8988T (cell line): ENCODE measurements at regions not wholly inside any gene's neighbourhood (a gene's known extent, or its start where the extent isn't known, plus 50 kb on each side); places are given as distances from the start of the nearest gene placed in this dataset.
"Not testable (repeated sequence)": the region's sequence is repeated elsewhere in the genome, so short reads cannot be mapped to it uniquely, and the experiment has no call there.

ENCODE experiments used
- DNase-seq: peaks from one replicate; pipeline ENCODE4 v3.0.0; 2011

DNA sequence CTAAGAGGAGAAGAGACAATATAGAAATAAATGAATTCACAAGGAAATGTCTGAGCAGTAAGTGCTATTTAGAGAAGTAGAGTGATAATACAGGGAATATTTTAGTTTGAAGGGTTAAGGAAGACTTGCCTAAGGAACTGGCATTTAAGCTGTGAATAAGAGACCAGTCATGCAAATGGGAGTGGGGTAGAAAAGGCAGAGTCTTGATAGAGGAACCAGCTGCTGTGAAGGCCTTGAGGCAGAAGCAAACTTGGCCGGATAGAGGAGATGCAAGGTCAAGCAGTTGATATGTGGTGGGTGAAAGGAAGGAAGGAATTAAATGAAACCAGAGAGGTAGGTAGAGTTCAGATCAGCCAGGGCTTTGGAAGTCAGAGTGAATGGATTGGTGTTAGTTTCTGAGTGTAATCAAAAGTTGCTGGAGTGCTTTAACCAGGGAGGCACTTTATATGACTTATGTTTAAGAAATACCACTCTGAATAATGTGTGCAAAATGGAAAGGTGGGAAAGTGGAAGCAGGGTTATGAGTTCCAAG, 198.4 kb upstream of the SESN3 start:
- no peak for DNase-seq

DNA sequence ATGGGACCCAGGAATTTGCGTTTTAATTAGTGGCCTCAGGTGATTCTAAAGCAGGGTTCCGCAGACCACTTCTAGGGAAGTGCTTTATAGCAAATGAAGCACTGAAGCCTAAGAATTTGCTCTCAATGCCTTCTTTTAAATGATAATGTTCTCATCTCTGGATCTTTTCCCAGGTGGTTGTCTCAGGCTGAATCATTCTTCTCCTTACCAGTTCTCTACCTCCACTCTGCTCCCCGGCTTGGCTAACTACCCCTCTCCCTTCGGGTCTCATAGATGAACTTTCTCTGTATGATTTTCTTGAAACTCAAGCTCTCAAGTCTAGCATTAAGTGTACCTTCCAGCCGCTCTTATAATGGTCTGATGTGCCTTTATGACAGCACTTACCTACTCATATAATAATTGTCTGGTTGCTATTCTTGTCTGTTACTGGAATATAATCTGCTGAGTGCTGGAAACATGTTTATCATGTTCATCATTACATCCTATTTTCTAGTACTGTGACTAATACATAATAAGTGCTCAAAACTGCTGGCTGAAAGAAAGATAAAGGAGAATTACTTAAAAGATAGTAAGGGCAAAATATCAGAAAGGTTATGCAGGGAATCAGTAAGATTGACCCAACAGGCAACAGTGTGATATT, 195.9 kb upstream of the SESN3 start:
- no peak for DNase-seq

DNA sequence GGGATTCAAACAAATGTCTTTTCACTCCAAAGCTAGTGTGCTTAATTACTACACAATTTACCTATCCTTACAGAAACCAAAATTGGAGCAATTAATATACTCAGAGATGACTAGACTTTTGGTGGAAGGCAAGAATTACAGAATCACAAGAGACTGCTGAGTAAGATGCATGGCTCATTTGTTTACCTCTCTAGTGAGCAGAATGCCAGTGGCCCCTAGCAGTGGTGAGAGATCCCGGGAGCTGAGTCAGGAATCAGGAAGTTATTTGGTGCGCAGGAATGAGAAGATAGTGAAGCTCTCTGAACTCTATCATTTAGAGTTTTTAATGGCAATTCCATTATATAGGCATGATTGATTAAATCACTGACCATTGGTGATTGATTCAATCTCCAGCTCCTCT, 188.9 kb upstream of the SESN3 start:
- no peak for DNase-seq

DNA sequence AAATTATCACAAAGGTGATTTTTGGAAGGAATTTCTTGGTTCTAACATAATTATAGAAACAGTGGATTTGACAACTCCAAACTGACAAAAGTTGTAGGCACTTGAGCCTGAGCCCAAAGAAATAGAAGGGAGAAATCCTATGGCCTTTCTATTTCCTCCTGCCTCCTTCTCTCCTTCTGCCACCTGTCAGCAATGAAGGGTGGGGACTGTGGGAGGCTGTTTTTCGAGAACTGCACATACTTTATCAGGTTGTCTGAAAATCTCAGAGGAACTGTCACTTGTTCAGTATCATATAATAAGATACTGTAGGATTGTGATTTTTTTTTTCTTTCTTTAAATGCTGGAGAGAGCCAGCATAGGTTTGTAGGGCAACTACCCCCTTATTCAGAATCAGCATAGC, 187.9 kb upstream of the SESN3 start:
- DNase-seq = no peak

DNA sequence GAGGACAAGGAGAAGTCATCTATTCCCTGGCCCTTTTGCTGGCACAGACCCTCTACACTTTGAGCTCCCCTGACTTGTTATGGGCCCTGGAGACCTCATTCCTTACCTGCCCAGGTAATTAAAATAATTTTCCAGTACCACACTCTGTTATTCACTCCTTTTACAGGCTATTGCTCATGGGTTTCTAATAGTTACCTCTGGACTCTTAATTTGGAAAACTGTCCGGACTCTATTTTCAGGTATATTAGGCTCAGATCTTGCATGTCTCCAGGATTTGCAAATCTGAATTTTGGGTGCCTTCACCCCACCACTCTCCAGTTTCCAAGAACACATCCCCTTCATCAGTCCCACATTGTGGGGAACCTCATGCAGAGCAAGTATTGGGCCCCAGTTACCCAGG, 186.8 kb upstream of the SESN3 start:
- DNase-seq = no peak

DNA sequence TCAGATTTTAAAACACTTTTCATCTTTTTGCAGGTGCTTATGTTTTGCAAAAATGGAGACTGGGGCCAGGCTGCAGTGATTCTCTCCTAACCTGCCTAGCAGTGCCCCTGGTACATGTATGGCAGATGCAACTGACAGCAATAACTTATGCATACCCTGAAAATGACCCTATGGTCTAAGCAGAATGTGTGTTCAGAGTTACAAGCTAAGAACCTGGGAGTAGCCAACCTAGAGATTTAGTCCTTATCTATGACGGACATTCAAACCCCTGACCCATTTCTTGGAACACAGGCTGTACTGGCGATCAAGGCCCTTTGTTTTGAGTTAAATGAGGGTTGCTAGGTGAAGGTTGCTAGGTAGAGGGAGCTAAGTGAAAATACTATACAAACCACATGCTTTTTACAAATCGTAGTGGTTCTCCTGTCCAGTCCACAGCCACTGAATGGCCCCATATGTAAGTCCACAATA, 184.9 kb upstream of the SESN3 start:
- DNase-seq = no peak

DNA sequence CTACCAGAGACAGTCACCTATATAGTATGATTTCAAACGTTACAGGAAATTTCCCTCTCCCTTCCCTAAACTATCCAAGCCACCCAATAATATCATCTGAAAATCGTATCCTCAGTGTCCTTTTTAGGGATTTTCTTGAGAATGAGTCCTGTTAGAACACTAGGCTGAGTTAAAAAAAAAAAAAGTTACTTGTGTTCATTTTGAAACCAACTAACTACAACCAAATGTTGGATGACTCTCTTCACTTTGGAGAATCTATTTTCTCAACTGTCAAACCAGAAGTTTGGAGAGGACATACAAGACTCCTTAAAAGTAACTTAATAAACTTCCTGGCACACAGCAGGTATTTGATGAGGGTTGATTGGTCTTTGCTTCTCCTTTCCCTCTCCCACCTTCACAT, 183.2 kb upstream of the SESN3 start:
- no peak for DNase-seq

DNA sequence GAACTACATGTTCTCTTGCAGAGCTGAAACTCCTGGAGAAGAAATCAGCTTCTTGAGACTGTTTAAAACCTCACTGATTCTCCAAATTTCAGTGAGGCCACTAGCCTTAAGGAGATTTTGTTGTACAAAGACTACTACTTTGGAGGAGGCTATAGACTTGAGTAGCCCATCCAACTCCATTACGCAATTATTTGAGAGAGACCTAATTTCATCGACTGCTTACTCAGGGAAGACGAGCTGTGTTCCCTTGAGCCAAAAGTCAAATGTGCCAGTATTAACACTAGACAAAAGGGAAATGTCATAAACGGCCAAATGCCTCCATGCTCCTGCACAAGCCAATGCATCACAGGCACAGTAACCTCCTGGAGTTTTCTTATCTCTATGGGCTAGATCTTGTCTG, 182.8 kb upstream of the SESN3 start:
- DNase-seq = no peak

DNA sequence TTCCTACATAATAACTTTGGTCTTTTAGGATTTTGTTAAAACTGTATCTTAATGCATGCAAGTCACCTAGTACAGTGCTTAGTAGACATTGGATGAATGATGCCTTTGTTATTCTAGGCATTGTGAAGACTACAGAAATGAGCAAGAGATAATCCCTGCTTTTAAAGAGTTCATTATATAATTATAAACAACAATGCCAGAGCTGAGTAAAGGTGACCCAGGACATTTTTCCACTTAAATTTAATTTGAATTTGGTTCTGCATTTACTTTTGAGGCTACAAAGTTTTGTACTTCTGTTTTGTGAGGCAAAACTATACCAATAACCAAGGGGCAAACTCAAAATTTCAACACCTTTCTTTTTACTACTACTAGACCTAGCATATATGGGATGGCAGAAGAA, 182.0 kb upstream of the SESN3 start:
- DNase-seq = no peak

DNA sequence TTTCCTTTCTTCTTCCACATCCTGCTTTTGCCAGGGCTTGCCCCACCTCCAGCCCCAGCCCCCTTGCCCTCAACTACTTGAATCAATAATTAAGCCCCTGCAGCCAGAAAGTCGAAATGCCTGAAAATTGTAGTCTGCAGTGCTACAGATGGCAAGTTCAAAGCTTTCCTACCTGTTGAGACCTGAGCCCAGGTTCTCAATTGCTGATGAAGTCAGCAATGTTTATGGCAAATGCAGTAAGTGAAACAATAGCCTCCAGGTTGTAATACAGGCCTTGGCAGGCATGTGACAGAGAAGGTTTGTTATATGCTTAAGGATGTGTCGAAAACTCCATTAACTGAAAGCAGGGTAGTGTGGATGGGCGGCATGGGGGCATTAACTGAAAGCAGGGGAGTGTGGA, 181.1 kb upstream of the SESN3 start:
- DNase-seq = no peak

DNA sequence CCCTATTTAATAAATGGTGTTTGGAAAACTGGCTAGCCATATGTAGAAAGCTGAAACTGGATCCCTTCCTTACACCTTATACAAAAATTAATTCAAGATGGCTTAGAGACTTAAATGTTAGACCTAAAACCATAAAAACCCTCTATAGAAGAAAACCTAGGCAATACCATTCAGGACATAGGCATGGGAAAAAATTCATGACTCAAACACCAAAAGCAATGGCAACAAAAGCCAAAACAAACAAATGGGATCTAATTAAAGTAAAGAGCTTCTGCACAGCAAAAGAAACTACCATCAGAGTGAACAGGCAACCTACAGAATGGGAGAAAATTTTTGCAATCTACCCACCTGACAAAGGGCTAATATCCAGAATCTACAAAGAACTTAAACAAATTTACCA, 179.7 kb upstream of the SESN3 start:
- not testable (repeated sequence) for DNase-seq

DNA sequence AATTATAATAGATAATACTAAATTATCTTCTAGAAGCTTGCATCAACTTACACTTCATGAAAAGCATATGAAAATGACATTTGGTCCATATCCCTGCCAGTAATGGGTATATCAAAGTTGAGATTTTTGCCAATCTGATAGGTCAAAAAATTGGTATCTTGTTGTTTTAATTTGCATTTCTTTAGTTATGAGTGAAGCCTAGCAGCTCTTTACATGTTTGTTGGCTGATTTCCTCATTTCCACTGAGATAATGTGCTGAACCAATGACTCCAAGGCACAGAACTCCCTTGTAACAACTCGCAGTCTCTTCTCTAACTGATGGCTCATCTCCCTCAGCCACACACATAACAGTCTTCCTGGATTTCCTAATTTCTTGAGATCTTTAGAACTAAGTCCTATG, 175.3 kb upstream of the SESN3 start:
- no peak for DNase-seq

DNA sequence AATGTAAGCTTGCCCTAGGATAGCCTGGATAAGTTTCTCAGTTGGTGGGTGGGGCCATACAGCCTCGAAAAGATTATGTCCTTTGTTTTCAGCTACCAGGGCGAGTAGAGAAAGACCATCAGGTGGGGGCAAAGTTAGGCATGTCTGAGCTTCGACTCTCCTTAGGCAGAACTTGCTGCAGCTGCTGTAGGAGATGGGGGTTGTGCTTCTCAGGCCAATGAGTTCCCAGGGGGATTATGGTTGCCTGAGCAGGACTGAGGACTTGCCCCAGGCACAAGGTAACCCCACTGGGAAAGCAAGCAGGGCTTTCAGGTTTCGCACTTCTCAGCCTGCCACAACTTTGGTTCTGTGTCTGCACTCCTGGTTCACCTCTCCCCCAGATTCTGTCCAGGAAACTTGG, 173.4 kb upstream of the SESN3 start:
- DNase-seq = no peak

DNA sequence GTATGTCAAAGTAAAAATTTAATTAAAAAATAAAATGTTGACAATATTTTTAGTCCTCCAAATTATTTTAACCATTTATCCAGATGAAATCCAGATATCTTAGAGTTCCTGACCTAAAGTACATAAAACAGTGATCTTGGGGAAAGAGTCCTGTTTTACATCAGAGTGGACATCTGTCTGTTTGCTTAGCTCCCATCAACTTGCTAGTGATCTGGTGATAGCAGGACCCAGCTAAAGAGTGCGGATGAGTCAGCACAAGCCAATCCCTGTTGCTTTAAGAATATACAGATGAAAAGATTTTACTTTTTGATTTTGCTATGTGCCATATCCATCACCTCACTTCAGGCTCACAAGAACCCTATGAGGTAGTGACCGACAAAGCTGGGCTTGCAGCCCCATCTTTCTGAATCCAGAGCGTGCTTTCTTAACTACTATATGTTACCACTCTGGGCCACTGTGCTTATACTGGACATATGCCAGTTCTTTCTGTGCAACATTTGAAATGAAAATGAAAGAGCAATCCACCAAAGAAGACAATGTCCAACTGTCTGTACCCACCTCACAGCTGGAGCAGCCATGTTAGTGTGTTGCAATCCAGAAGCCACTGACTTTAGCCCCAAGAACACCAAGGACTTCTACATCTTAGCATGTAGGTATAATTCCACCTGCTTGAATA, 167.6 kb upstream of the SESN3 start:
- no peak for DNase-seq

DNA sequence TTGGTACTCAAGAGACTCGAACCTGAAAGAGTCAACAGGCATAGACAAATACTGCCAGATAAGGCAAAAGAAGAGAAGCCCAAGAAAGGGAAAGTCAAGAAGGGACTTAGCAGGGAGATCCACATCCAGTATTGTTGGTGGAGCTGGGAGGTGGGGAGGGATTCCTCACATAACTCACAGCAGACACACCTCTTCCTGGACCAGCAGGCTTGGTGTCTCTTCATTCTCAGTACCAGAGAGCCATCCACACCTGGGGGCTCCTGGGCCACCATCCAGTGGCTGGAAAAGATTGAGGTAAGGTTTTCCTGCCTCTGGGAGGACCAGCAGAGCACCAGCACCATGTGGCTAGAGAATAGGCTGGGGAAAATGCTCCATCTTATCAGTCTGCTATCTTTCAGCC, 161.6 kb upstream of the SESN3 start:
- no peak for DNase-seq

DNA sequence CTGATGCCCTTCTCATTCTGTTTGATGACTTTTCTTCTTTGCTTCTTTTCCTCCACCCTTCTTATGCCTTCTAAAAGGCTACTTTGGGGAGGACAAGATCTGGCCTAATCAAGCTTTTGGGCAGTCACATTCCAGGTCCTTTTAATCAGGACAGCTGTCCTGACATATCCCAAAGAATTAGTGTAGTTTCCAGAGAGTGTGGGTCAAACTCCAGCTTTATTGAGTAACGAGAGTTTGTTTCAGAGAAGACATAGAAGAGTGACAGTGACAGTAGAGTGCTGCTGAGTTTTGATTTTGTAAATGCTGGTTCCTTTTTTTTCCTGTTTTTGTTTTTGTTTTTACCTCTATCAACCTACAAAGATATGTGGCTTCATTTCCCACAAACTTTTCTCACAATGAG, 158.4 kb upstream of the SESN3 start:
- DNase-seq = no peak

DNA sequence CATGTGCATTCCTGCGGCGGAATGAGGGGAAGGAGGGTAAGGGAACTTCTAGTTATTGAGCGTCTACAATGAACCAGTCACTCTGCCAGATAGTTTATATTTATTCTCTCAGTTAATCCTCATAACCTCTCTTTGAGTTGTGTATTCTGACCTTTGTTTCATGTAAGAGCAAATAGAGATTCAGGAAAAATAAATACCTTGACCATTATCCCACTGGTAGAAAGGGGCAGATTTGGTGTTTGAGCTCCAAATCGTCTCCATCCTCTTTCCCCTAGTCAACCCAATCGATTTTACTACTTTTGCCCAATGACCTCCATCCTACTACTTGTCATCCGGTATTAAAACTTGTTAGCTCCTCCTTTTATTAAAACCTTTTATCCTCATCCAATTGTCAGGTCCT, 157.1 kb upstream of the SESN3 start:
- DNase-seq = no peak

DNA sequence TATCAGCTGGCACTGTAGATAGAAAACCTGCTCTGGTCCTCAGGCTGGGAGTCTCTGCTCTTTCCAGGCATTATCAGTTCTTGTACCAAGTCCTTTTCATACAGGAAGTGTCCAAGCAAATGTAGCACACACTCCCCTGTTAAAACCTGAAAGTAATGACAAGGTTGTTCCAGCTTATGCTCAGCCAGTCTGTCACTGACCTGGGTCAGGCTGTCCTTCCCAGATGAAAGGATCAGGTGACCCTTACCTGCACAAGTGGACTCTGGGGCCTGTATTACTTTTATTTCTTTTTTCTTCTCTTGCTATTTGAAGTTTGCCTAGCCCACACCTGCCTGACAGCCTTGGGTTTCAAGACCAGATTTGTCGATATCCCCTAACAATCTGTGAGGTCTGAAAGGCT, 156.3 kb upstream of the SESN3 start:
- DNase-seq = no peak

DNA sequence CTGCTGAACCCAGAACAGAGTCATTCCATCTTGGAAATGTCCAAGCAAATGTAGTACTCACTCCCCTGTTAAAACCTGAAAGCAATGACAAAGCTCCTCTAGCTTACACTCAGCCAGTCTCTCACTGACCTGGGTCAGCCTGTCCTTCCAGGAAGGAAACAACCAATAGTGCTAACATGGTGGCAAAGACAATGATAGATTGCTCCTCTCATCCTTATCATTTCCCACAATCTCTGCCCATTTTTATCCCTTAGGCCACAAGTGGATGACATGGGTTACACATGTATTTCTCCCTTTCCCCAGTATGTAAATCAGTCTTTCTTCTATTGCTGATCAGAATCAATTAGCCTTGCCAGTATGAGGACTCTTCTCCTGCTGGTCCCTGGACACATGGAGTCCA, 154.6 kb upstream of the SESN3 start:
- DNase-seq = no peak

DNA sequence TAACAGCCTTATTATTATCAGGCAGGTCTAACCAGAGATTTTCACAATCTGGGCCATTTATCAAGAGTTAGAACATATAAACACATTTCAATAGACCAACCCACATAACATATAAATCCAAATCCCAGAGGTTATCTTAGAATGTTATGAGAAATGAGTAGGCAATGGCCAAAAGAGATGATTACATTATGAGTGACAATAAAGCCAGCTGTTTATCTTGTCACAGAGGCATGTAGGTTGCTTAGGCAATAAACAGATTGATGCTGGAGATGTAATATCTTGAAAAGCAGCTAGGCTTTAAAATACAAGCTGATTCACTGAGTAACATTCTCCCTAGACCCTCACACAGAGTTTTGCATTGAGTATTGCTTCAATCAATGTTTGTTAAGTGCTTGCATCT, 148.5 kb upstream of the SESN3 start:
- no peak for DNase-seq

DNA sequence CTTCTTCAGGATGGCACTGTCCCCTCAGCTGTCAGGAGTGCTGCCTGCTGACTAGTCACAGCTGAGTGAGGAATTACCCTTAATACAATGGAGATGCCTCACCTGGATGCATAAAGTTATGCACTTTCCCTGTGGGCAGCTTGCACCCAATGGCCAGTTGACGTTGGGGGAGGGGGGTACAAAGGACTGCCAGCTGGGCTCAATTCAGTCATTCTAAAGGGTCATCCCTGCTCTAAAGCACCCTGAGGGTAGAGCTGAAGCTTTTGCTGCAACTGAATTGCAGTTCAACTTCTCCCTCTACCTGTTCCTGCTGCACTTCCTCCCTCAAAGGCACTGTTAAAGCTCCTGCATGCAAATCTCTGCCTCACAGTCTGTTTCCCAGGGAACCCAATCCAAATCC, 147.8 kb upstream of the SESN3 start:
- DNase-seq = no peak

DNA sequence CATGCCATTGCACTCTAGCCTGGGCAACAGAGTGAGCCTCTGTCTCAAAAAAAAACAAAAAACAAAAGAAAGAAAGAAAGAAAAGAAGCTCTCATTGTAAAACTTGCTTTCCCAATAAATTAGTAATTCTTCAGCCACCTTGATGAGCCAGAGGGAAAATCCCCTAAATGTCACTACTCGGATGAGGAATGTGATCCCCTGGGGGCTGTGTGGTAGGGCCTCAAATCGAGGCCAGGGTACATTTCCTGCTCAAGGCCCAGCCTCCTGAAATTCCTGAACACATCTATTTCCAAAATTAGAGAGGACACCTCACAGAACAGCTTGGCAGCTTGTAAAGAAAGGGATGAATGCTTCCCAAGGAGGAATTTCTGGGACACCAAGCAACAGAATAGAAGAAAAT, 147.1 kb upstream of the SESN3 start:
- DNase-seq = no peak

DNA sequence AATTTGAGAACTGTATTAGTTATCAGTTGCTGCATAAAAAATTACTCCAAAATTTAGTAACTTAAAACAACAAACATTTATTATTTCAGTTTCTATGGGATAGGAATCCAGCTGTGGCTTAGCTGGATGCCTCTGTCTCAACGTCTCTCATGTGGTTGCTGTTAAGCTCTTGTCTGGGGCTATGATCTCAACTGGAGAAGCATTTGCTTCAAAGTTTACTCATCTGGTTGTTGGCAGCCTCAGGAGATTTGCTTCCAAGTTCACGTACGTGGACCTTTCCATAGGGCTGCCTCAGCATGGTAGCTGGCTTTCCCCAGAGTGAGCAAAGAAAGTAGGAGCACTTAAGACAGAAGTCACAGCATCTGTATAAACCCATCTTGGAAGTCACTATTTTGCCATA, 144.9 kb upstream of the SESN3 start:
- no peak for DNase-seq

DNA sequence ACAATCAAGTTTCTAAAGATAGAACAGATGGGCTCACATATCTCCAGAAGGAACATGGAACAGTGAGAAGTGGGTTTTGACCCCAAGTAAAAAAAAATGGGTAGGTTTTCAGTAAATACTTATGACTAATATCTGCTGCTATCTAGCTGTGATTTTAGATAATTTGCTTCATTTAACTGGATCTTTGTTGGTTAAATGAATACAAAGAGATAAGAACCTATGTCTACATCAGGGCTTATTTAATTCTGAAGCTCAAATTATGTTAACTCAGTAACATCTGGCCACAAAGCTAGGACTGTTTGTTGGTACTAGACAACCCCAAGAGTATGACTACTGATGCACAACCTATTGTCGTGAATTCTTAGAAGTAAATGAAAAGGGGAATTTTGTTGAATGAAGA, 144.4 kb upstream of the SESN3 start:
- no peak for DNase-seq

DNA sequence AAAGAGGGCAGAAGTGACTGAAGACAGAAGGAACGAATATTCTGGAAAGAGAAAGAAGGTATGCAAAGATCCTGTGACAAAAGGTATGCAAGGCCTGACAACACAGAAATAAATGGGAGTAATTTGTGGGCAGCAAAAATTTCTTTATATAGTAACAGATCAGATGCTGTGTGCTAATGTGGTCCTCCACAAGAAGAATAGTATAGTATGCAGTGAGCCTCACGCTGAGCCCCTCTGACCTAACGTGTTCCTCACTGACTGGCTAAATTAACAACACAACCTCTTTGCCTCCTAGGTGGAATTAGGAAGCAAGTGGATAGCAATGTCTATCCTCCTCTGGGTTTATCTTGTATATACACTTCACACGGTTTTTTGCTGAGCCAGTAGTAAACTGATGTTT, 143.1 kb upstream of the SESN3 start:
- no peak for DNase-seq
